Endothelial cell of umbilical vein (primary cell): ENCODE measurements at regions not wholly inside any gene's neighbourhood (a gene's known extent, or its start where the extent isn't known, plus 50 kb on each side); places are given as distances from the start of the nearest gene placed in this dataset.

Experiments used
- BruUV-seq: library from RNA; stranded (reverse); fragments of 400-500 nt; replicated peaks from 2 replicates; lab custom pipeline; 2021; lab: Mats Ljungman, UMichigan
- CTCF ChIA-PET: fragments of 300-600, 350-600 bp; sonication (Branson Sonifier 250); formaldehyde crosslinking; loops from one replicate; lab custom pipeline; 2021; ENCODE audit warnings: antibody characterized with exemption, inconsistent platforms; lab: Charles Lee
- POLR2A ChIA-PET: fragments of 300-600, 350-600 bp; sonication (Branson Sonifier 250); formaldehyde crosslinking; loops from one replicate; lab custom pipeline; 2021; ENCODE audit warnings: antibody characterized with exemption, inconsistent platforms; lab: Charles Lee
- DNase-seq: peaks from one replicate; pipeline ENCODE4 v3.0.0-alpha.2; 2011; ENCODE audit warnings: low read depth, low spot score
- FAIRE-seq: peaks from 2 replicates; lab custom pipeline; 2011; peaks lifted over from hg19 to GRCh38; lab: Jason Lieb, UNC
- H2AFZ ChIP-seq: 2 replicates; pipeline ENCODE4 v1.6.0; 2012; ENCODE audit warnings: low read depth, low read length, control low read depth, inconsistent platforms
- H3K27ac ChIP-seq: 2 replicates; pipeline ENCODE4 v1.5.1; 2011; ENCODE audit warnings: low read depth, mild to moderate bottlenecking, control low read depth, low read length, moderate library complexity; ENCODE audit not compliant: insufficient read depth
- H3K27me3 ChIP-seq, 2 experiments: 2 replicates each; pipeline versions ENCODE4 v1.6.0 to v1.6.1; 2011; ENCODE audit warnings: low read length in 2 of 2, mixed read lengths in 1 of 2; ENCODE audit not compliant: control insufficient read depth in 2 of 2, insufficient read depth in 2 of 2
- H3K36me3 ChIP-seq, 2 experiments: 2 replicates in 1 of 2; 3 replicates in 1 of 2; pipeline ENCODE4 v1.5.1; 2011; ENCODE audit warnings: low read length in 2 of 2, mild to moderate bottlenecking in 1 of 2, moderate library complexity in 1 of 2; ENCODE audit not compliant: control insufficient read depth in 2 of 2, insufficient read depth in 2 of 2; ENCODE audit errors: extremely low read depth in 1 of 2
- H3K4me1 ChIP-seq: 3 replicates; pipeline ENCODE4 v1.5.1; 2011; ENCODE audit warnings: mild to moderate bottlenecking, low read length; ENCODE audit not compliant: control insufficient read depth, insufficient read depth; ENCODE audit errors: extremely low read depth
- H3K4me2 ChIP-seq: 2 replicates; pipeline ENCODE4 v1.6.1; 2011; ENCODE audit warnings: low read length, control low read depth, mixed read lengths; ENCODE audit not compliant: insufficient read depth
- H3K4me3 ChIP-seq, 3 experiments: fragments of 200-600 bp in 1 of 3; sonication (generic), shearing (Covaris generic) in 1 of 3; replicated peaks in 1 of 3; 2 replicates each; pipeline ENCODE4 v1.5.1; 2011 to 2016; ENCODE audit warnings: control low read depth in 3 of 3, low read length in 3 of 3, mild to moderate bottlenecking in 2 of 3, inconsistent platforms in 1 of 3, low read depth in 1 of 3, moderate library complexity in 1 of 3; ENCODE audit not compliant: insufficient read depth in 1 of 3
- H3K79me2 ChIP-seq: 2 replicates; pipeline ENCODE4 v1.6.0; 2012; ENCODE audit warnings: low read length, inconsistent platforms; ENCODE audit not compliant: control insufficient read depth, insufficient read depth
- H3K9ac ChIP-seq: replicated peaks from 2 replicates; pipeline ENCODE3; 2011; ENCODE audit warnings: low read length, control low read depth; ENCODE audit not compliant: insufficient read depth; ENCODE audit errors: extremely low read depth
- H3K9me1 ChIP-seq: replicated peaks from 3 replicates; pipeline ENCODE4 v1.6.0; 2011; ENCODE audit warnings: mild to moderate bottlenecking, low read length; ENCODE audit not compliant: control insufficient read depth, insufficient read depth; ENCODE audit errors: extremely low read depth
- H3K9me3 ChIP-seq: replicated peaks from 2 replicates; pipeline ENCODE4 v1.5.1; 2012; ENCODE audit warnings: low read length, inconsistent platforms; ENCODE audit not compliant: control insufficient read depth, insufficient read depth
- H4K20me1 ChIP-seq: replicated peaks from 2 replicates; pipeline ENCODE3; 2011; ENCODE audit warnings: mild to moderate bottlenecking, low read length; ENCODE audit not compliant: control insufficient read depth, insufficient read depth; ENCODE audit errors: extremely low read depth
- EZH2 ChIP-seq: IDR thresholded peaks from 2 replicates; pipeline ENCODE4 v1.6.1; 2012; ENCODE audit warnings: borderline replicate concordance, low read depth, mild to moderate bottlenecking, moderate library complexity, low read length, inconsistent platforms; ENCODE audit not compliant: severe bottlenecking
- FOS ChIP-seq: IDR thresholded peaks from 2 replicates; pipeline ENCODE4 v1.6.1; 2011; ENCODE audit warnings: mild to moderate bottlenecking, low read length, moderate library complexity, borderline replicate concordance; ENCODE audit not compliant: insufficient read depth
- GATA2 ChIP-seq: IDR thresholded peaks from 2 replicates; pipeline ENCODE4 v1.7.0; 2011; ENCODE audit warnings: low read depth, mild to moderate bottlenecking, moderate library complexity, mixed read lengths, low read length; ENCODE audit not compliant: insufficient read length, insufficient read depth
- JUN ChIP-seq: IDR thresholded peaks from 2 replicates; pipeline ENCODE4 v1.6.1; 2011; ENCODE audit warnings: borderline replicate concordance, low read depth; ENCODE audit not compliant: insufficient read length, insufficient read depth
- MYC ChIP-seq: IDR thresholded peaks from one replicate; pipeline ENCODE4 v1.6.1; 2011; ENCODE audit warnings: mild to moderate bottlenecking, low read depth, low read length
- POLR2A ChIP-seq: IDR thresholded peaks from 2 replicates; pipeline ENCODE4 v1.6.1; 2012; ENCODE audit warnings: low read depth, mild to moderate bottlenecking, control low read depth, low read length
- POLR2AphosphoS5 ChIP-seq: IDR thresholded peaks from 2 replicates; pipeline ENCODE4 v1.6.1; 2012; ENCODE audit warnings: low read depth, mild to moderate bottlenecking, control low read depth, low read length, moderate library complexity; ENCODE audit not compliant: insufficient read depth
- dilution Hi-C: fragments of 300-500 bp; cut with MboI; formaldehyde crosslinking; loops from one replicate; pipeline ENCODE4 v1.15.0; 2019; ENCODE audit warnings: low sequenced_read_pairs; ENCODE audit not compliant: extremely low pct_ligation_motif_present
- intact Hi-C: fragments of 100-400 bp; cut with micrococcal nuclease; formaldehyde crosslinking; loops from one replicate; pipeline ENCODE4 v1.10.0; 2022
- TF ChIP-seq, protein P1 (sequence below): IDR thresholded peaks from 2 replicates; pipeline ENCODE4 v1.6.1; 2011; ENCODE audit not compliant: insufficient read depth, insufficient read length
- TF ChIP-seq, protein P2 (sequence below), 2 donors: IDR thresholded peaks; 1 replicate in 1 of 2; 2 replicates in 1 of 2; pipeline ENCODE4 v1.5.1; 2011; ENCODE audit warnings: low read length in 2 of 2, mild to moderate bottlenecking in 2 of 2, moderate library complexity in 2 of 2, control low read depth in 1 of 2, inconsistent platforms in 1 of 2, low read depth in 1 of 2; ENCODE audit not compliant: insufficient read depth in 1 of 2; ENCODE audit errors: extremely low read depth in 1 of 2

DNA sequence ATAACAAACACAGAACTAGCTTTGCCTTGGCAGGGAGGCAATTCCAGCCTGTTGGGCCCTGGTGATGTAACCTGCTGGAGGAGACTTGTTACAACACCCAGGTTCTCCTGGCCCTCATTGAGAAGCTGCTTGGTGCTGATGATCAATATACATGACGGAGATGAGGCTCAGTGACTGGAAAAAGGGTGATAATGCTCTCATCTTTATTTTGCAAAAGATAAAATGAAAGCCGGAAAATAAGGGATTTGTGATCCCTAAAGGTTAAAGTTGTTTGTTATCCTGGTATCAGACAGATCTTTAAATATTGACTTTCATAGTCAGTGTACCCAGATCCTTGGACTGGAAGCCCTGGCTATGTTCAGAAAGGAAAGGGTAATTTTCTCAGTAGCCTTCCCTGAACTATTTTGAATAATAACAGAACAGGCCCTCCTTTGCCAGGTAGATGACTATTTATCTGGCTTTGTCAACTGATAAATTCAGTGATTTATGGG, 118.9 kb upstream of the MEIS2 start:
- Histone ChIP-seq H3K27me3 (no peaks in the 10 kb centered on the region), H3K9me1 (no peaks in the 10 kb centered on the region), H2AFZ (no peak overlapping the region), H3K36me3 (no peaks in the 10 kb centered on the region), H3K9me3 (no peaks in the 10 kb centered on the region), H3K79me2 (no peaks in the 10 kb centered on the region), H3K9ac (no peak overlapping the region), H4K20me1 (no peaks in the 10 kb centered on the region), H3K4me1 (no peaks in the 10 kb centered on the region), H3K4me3 (no peak overlapping the region), H3K4me2 (no peak overlapping the region), H3K27ac (no peak overlapping the region)
- dilution Hi-C loops: no loop called here
- TF ChIP-seq POLR2A: no peak
- TF ChIP-seq, protein P1, sequence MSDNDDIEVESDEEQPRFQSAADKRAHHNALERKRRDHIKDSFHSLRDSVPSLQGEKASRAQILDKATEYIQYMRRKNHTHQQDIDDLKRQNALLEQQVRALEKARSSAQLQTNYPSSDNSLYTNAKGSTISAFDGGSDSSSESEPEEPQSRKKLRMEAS: no peak
- no peak for TF ChIP-seq EZH2
- TF ChIP-seq, protein P2, sequence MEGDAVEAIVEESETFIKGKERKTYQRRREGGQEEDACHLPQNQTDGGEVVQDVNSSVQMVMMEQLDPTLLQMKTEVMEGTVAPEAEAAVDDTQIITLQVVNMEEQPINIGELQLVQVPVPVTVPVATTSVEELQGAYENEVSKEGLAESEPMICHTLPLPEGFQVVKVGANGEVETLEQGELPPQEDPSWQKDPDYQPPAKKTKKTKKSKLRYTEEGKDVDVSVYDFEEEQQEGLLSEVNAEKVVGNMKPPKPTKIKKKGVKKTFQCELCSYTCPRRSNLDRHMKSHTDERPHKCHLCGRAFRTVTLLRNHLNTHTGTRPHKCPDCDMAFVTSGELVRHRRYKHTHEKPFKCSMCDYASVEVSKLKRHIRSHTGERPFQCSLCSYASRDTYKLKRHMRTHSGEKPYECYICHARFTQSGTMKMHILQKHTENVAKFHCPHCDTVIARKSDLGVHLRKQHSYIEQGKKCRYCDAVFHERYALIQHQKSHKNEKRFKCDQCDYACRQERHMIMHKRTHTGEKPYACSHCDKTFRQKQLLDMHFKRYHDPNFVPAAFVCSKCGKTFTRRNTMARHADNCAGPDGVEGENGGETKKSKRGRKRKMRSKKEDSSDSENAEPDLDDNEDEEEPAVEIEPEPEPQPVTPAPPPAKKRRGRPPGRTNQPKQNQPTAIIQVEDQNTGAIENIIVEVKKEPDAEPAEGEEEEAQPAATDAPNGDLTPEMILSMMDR (IDR thresholded peaks at IDR 0.05; ENCODE audit: extremely low read depth in 1 of 2, insufficient read depth in 1 of 2, low read depth in 1 of 2, low read length in 2 of 2): no peak
- no peak for TF ChIP-seq FOS
- TF ChIP-seq POLR2AphosphoS5: no peak
- no peak for TF ChIP-seq JUN
- TF ChIP-seq MYC: no peak
- TF ChIP-seq GATA2: no peak
- POLR2A ChIA-PET: no interaction called here
- CTCF ChIA-PET: no interaction called here
- no peak for FAIRE-seq
- no peak for DNase-seq
- BruUV-seq: no TSS peak
- intact Hi-C loops: no loop called here
